K562 (cell line): ENCODE measurements at regions not wholly inside any gene's neighbourhood (a gene's known extent, or its start where the extent isn't known, plus 50 kb on each side); places are given as distances from the start of the nearest gene placed in this dataset.
"Not testable (repeated sequence)": the region's sequence is repeated elsewhere in the genome, so short reads cannot be mapped to it uniquely, and the experiment has no call there.

ENCODE experiments used
- ATAC-seq: fragments of 200-7000 bp; cut with Tn5 transposase; 3 replicates; pipeline ENCODE4 v1.9.1; 2020; ENCODE audit warnings: moderate library complexity
- BruUV-seq: library from RNA; stranded (reverse); fragments of 400-500 nt; replicated peaks from 2 replicates; lab custom pipeline; 2021; lab: Mats Ljungman, UMichigan
- CTCF ChIA-PET: fragments of 300-600 bp; formaldehyde crosslinking; extraction: SDS; loops from one replicate; lab custom pipeline; 2021; ENCODE audit warnings: low intra/inter-chr PET ratio; lab: Yijun Ruan, JAX
- POLR2A ChIA-PET: fragments of 300-600, 350-650 bp; sonication (Branson Sonifier 250); formaldehyde crosslinking; extraction: SDS; loops from one replicate; lab custom pipeline; 2021; ENCODE audit warnings: antibody characterized with exemption, inconsistent platforms; lab: Yijun Ruan, JAX
- DNase-seq, 4 experiments: peaks; one replicate each; pipeline versions ENCODE4 v3.0.0 to v3.0.0-alpha.2; 2011 to 2018; ENCODE audit warnings: low spot score in 3 of 4, mixed read lengths in 3 of 4; ENCODE audit errors: extremely low read depth in 1 of 4
- FAIRE-seq: peaks from 2 replicates; lab custom pipeline; 2011; peaks lifted over from hg19 to GRCh38; lab: Jason Lieb, UNC
- H2AFZ ChIP-seq: 2 replicates; pipeline ENCODE4 v1.6.0; 2011; ENCODE audit warnings: low read depth, low read length, control low read depth, inconsistent platforms
- H3K27ac ChIP-seq: fragments of 200-600 bp; 3 replicates; pipeline ENCODE4 v1.8.0; 2011; ENCODE audit warnings: low read depth, mild to moderate bottlenecking, control low read depth, inconsistent platforms, low read length, moderate library complexity, mixed read lengths; ENCODE audit errors: extremely low read depth
- H3K27me3 ChIP-seq, 2 experiments: fragments of 300-600 bp in 1 of 2; 2 replicates in 1 of 2; 3 replicates in 1 of 2; pipeline versions ENCODE4 v1.6.0 to v1.8.0; 2011; ENCODE audit warnings: inconsistent platforms in 2 of 2, low read length in 2 of 2, mild to moderate bottlenecking in 1 of 2, mixed read lengths in 1 of 2, moderate library complexity in 1 of 2; ENCODE audit not compliant: control insufficient read depth in 2 of 2, insufficient read depth in 2 of 2
- H3K36me3 ChIP-seq: fragments of 300-600 bp; 3 replicates; pipeline ENCODE4 v1.8.0; 2011; ENCODE audit warnings: mild to moderate bottlenecking, low read length, inconsistent platforms; ENCODE audit not compliant: control insufficient read depth, insufficient read depth
- H3K4me1 ChIP-seq, 2 experiments: fragments of 200-600 bp in 1 of 2; replicated peaks in 1 of 2; 2 replicates in 1 of 2; 3 replicates in 1 of 2; pipeline versions ENCODE4 v1.5.1 to v1.8.0; 2011; ENCODE audit warnings: inconsistent platforms in 2 of 2, low read length in 2 of 2, mild to moderate bottlenecking in 1 of 2, mixed read lengths in 1 of 2, moderate library complexity in 1 of 2; ENCODE audit not compliant: control insufficient read depth in 2 of 2, insufficient read depth in 2 of 2
- H3K4me2 ChIP-seq: 2 replicates; pipeline ENCODE4 v1.6.1; 2011; ENCODE audit warnings: low read length, control low read depth, inconsistent platforms, mixed read lengths; ENCODE audit not compliant: insufficient read depth
- H3K4me3 ChIP-seq: fragments of 200-600 bp; sonication (generic), shearing (Covaris generic); 2 replicates; pipeline ENCODE4 v1.5.1; 2016; ENCODE audit warnings: control low read depth, inconsistent platforms
- H3K79me2 ChIP-seq: fragments of 200-600 bp; 3 replicates; pipeline ENCODE4 v1.8.0; 2011; ENCODE audit warnings: low read length, inconsistent platforms; ENCODE audit not compliant: control insufficient read depth, insufficient read depth
- H3K9ac ChIP-seq, 2 experiments: 2 replicates each; pipeline versions ENCODE4 v1.6.0 to v1.6.1; 2011; ENCODE audit warnings: low read depth in 2 of 2, low read length in 2 of 2, control low read depth in 1 of 2, inconsistent platforms in 1 of 2, mild to moderate bottlenecking in 1 of 2, mixed read lengths in 1 of 2; ENCODE audit not compliant: insufficient read depth in 1 of 2
- H3K9me1 ChIP-seq: one replicate; pipeline ENCODE4 v1.6.0; 2011; ENCODE audit warnings: inconsistent platforms, mild to moderate bottlenecking, low read length, moderate library complexity; ENCODE audit not compliant: control insufficient read depth, insufficient read depth
- H3K9me3 ChIP-seq: replicated peaks from 2 replicates; pipeline ENCODE4 v1.5.1; 2011; ENCODE audit warnings: low read depth, low read length, inconsistent platforms; ENCODE audit not compliant: control insufficient read depth, insufficient read depth
- H4K20me1 ChIP-seq: replicated peaks from 2 replicates; pipeline ENCODE4 v1.6.1; 2011; ENCODE audit warnings: low read length, inconsistent platforms, mixed read lengths; ENCODE audit not compliant: control insufficient read depth, insufficient read depth
- NRF1 ChIP-seq, 2 experiments: fragments of 450-650 bp; IDR thresholded peaks in 1 of 2; conservative IDR thresholded peaks in 1 of 2; 2 replicates each; pipeline ENCODE4 v1.6.1; 2014; ENCODE audit warnings: mild to moderate bottlenecking in 2 of 2
- ZNF41 ChIP-seq: fragments of 250-450 bp; sonication (Bioruptor Pico); conservative IDR thresholded peaks from 2 replicates; pipeline ENCODE4 v1.4.0; 2020; ENCODE audit warnings: mild to moderate bottlenecking
- WGBS: fragments of 100-300 bp; shearing (Covaris generic); methylation state at CpG from one replicate; pipeline ENCODE4 v1.1.6; 2016; ENCODE audit warnings: low coverage, mixed read lengths; ENCODE audit not compliant: insufficient coverage; ENCODE audit errors: missing lambda C conversion rate; 5-methylcytosine and 5-hydroxymethylcytosine counted together
- in situ Hi-C: fragments of 300-500 bp; cut with MboI; formaldehyde crosslinking; loops from 4 replicates; pipeline ENCODE4 v1.15.0; 2018; ENCODE audit warnings: inconsistent platforms, mixed read lengths
- intact Hi-C: fragments of 100-400 bp; cut with micrococcal nuclease; formaldehyde crosslinking; loops from 2 replicates; pipeline ENCODE4 v1.14.2; 2022

GRCh38 chr15:20282491-20282943 is 259.1 kb downstream of the GOLGA6L6 start:
- H3K36me3 ChIP-seq, intact Hi-C loops, BruUV-seq, H3K9ac ChIP-seq, H3K4me1 ChIP-seq, in situ Hi-C loops, H3K79me2 ChIP-seq, H3K4me3 ChIP-seq, H3K9me3 ChIP-seq, FAIRE-seq, H4K20me1 ChIP-seq, H3K9me1 ChIP-seq, H2AFZ ChIP-seq, H3K27ac ChIP-seq, CTCF ChIA-PET, DNase-seq, H3K4me2 ChIP-seq, H3K27me3 ChIP-seq: not testable (repeated sequence)
- 3% methylated on average over 29 of the region's 29 CpGs for WGBS
- POLR2A ChIA-PET, result interaction anchor here (0.6 kb wide), 1 partner anchor 8 kb away, joined by 3 read pairs; no protein-coding TSS in a partner anchor
- peak; percentile 64 for ATAC-seq
- TF ChIP-seq NRF1 (conservative IDR thresholded peaks at IDR 0.05 in 1 of 2, IDR thresholded peaks at IDR 0.05 in 1 of 2), result peak; percentile 82 to 83

- H3K79me2 ChIP-seq, CTCF ChIA-PET, H3K4me3 ChIP-seq, H2AFZ ChIP-seq, FAIRE-seq, H3K27ac ChIP-seq, H3K4me1 ChIP-seq, H3K9me1 ChIP-seq, DNase-seq, POLR2A ChIA-PET, BruUV-seq, H3K9me3 ChIP-seq, H3K36me3 ChIP-seq, intact Hi-C loops, H3K9ac ChIP-seq, H3K4me2 ChIP-seq, in situ Hi-C loops, H4K20me1 ChIP-seq, H3K27me3 ChIP-seq, ATAC-seq: not testable (repeated sequence)
- WGBS, result 2% methylated on average over 7 of the region's 7 CpGs
- TF ChIP-seq ZNF41 (CRISPR knock-in tag), result peak; percentile 26; the same call in 1 of the 2 replicates
Observed at GRCh38 chr15:20281567-20282275, 259.9 kb downstream of the GOLGA6L6 start.
